Endothelial cell of umbilical vein (primary cell): ENCODE measurements at regions not wholly inside any gene's neighbourhood (a gene's known extent, or its start where the extent isn't known, plus 50 kb on each side); places are given as distances from the start of the nearest gene placed in this dataset.

Experiments used
- BruUV-seq: library from RNA; stranded (reverse); fragments of 400-500 nt; replicated peaks from 2 replicates; lab custom pipeline; 2021; lab: Mats Ljungman, UMichigan
- CTCF ChIA-PET: fragments of 300-600, 350-600 bp; sonication (Branson Sonifier 250); formaldehyde crosslinking; loops from one replicate; lab custom pipeline; 2021; ENCODE audit warnings: antibody characterized with exemption, inconsistent platforms; lab: Charles Lee
- POLR2A ChIA-PET: fragments of 300-600, 350-600 bp; sonication (Branson Sonifier 250); formaldehyde crosslinking; loops from one replicate; lab custom pipeline; 2021; ENCODE audit warnings: antibody characterized with exemption, inconsistent platforms; lab: Charles Lee
- DNase-seq: peaks from one replicate; pipeline ENCODE4 v3.0.0-alpha.2; 2011; ENCODE audit warnings: low read depth, low spot score
- FAIRE-seq: peaks from 2 replicates; lab custom pipeline; 2011; peaks lifted over from hg19 to GRCh38; lab: Jason Lieb, UNC
- H2AFZ ChIP-seq: 2 replicates; pipeline ENCODE4 v1.6.0; 2012; ENCODE audit warnings: low read depth, low read length, control low read depth, inconsistent platforms
- H3K27ac ChIP-seq: 2 replicates; pipeline ENCODE4 v1.5.1; 2011; ENCODE audit warnings: low read depth, mild to moderate bottlenecking, control low read depth, low read length, moderate library complexity; ENCODE audit not compliant: insufficient read depth
- H3K27me3 ChIP-seq, 2 experiments: 2 replicates each; pipeline versions ENCODE4 v1.6.0 to v1.6.1; 2011; ENCODE audit warnings: low read length in 2 of 2, mixed read lengths in 1 of 2; ENCODE audit not compliant: control insufficient read depth in 2 of 2, insufficient read depth in 2 of 2
- H3K36me3 ChIP-seq, 2 experiments: 2 replicates in 1 of 2; 3 replicates in 1 of 2; pipeline ENCODE4 v1.5.1; 2011; ENCODE audit warnings: low read length in 2 of 2, mild to moderate bottlenecking in 1 of 2, moderate library complexity in 1 of 2; ENCODE audit not compliant: control insufficient read depth in 2 of 2, insufficient read depth in 2 of 2; ENCODE audit errors: extremely low read depth in 1 of 2
- H3K4me1 ChIP-seq: 3 replicates; pipeline ENCODE4 v1.5.1; 2011; ENCODE audit warnings: mild to moderate bottlenecking, low read length; ENCODE audit not compliant: control insufficient read depth, insufficient read depth; ENCODE audit errors: extremely low read depth
- H3K4me2 ChIP-seq: 2 replicates; pipeline ENCODE4 v1.6.1; 2011; ENCODE audit warnings: low read length, control low read depth, mixed read lengths; ENCODE audit not compliant: insufficient read depth
- H3K4me3 ChIP-seq, 3 experiments: fragments of 200-600 bp in 1 of 3; sonication (generic), shearing (Covaris generic) in 1 of 3; replicated peaks in 1 of 3; 2 replicates each; pipeline ENCODE4 v1.5.1; 2011 to 2016; ENCODE audit warnings: control low read depth in 3 of 3, low read length in 3 of 3, mild to moderate bottlenecking in 2 of 3, inconsistent platforms in 1 of 3, low read depth in 1 of 3, moderate library complexity in 1 of 3; ENCODE audit not compliant: insufficient read depth in 1 of 3
- H3K79me2 ChIP-seq: 2 replicates; pipeline ENCODE4 v1.6.0; 2012; ENCODE audit warnings: low read length, inconsistent platforms; ENCODE audit not compliant: control insufficient read depth, insufficient read depth
- H3K9ac ChIP-seq: replicated peaks from 2 replicates; pipeline ENCODE3; 2011; ENCODE audit warnings: low read length, control low read depth; ENCODE audit not compliant: insufficient read depth; ENCODE audit errors: extremely low read depth
- H3K9me1 ChIP-seq: replicated peaks from 3 replicates; pipeline ENCODE4 v1.6.0; 2011; ENCODE audit warnings: mild to moderate bottlenecking, low read length; ENCODE audit not compliant: control insufficient read depth, insufficient read depth; ENCODE audit errors: extremely low read depth
- H3K9me3 ChIP-seq: replicated peaks from 2 replicates; pipeline ENCODE4 v1.5.1; 2012; ENCODE audit warnings: low read length, inconsistent platforms; ENCODE audit not compliant: control insufficient read depth, insufficient read depth
- H4K20me1 ChIP-seq: replicated peaks from 2 replicates; pipeline ENCODE3; 2011; ENCODE audit warnings: mild to moderate bottlenecking, low read length; ENCODE audit not compliant: control insufficient read depth, insufficient read depth; ENCODE audit errors: extremely low read depth
- EZH2 ChIP-seq: IDR thresholded peaks from 2 replicates; pipeline ENCODE4 v1.6.1; 2012; ENCODE audit warnings: borderline replicate concordance, low read depth, mild to moderate bottlenecking, moderate library complexity, low read length, inconsistent platforms; ENCODE audit not compliant: severe bottlenecking
- FOS ChIP-seq: IDR thresholded peaks from 2 replicates; pipeline ENCODE4 v1.6.1; 2011; ENCODE audit warnings: mild to moderate bottlenecking, low read length, moderate library complexity, borderline replicate concordance; ENCODE audit not compliant: insufficient read depth
- GATA2 ChIP-seq: IDR thresholded peaks from 2 replicates; pipeline ENCODE4 v1.7.0; 2011; ENCODE audit warnings: low read depth, mild to moderate bottlenecking, moderate library complexity, mixed read lengths, low read length; ENCODE audit not compliant: insufficient read length, insufficient read depth
- JUN ChIP-seq: IDR thresholded peaks from 2 replicates; pipeline ENCODE4 v1.6.1; 2011; ENCODE audit warnings: borderline replicate concordance, low read depth; ENCODE audit not compliant: insufficient read length, insufficient read depth
- MYC ChIP-seq: IDR thresholded peaks from one replicate; pipeline ENCODE4 v1.6.1; 2011; ENCODE audit warnings: mild to moderate bottlenecking, low read depth, low read length
- POLR2A ChIP-seq: IDR thresholded peaks from 2 replicates; pipeline ENCODE4 v1.6.1; 2012; ENCODE audit warnings: low read depth, mild to moderate bottlenecking, control low read depth, low read length
- POLR2AphosphoS5 ChIP-seq: IDR thresholded peaks from 2 replicates; pipeline ENCODE4 v1.6.1; 2012; ENCODE audit warnings: low read depth, mild to moderate bottlenecking, control low read depth, low read length, moderate library complexity; ENCODE audit not compliant: insufficient read depth
- dilution Hi-C: fragments of 300-500 bp; cut with MboI; formaldehyde crosslinking; loops from one replicate; pipeline ENCODE4 v1.15.0; 2019; ENCODE audit warnings: low sequenced_read_pairs; ENCODE audit not compliant: extremely low pct_ligation_motif_present
- intact Hi-C: fragments of 100-400 bp; cut with micrococcal nuclease; formaldehyde crosslinking; loops from one replicate; pipeline ENCODE4 v1.10.0; 2022
- TF ChIP-seq, protein P1 (sequence below): IDR thresholded peaks from 2 replicates; pipeline ENCODE4 v1.6.1; 2011; ENCODE audit not compliant: insufficient read depth, insufficient read length
- TF ChIP-seq, protein P2 (sequence below), 2 donors: IDR thresholded peaks; 1 replicate in 1 of 2; 2 replicates in 1 of 2; pipeline ENCODE4 v1.5.1; 2011; ENCODE audit warnings: low read length in 2 of 2, mild to moderate bottlenecking in 2 of 2, moderate library complexity in 2 of 2, control low read depth in 1 of 2, inconsistent platforms in 1 of 2, low read depth in 1 of 2; ENCODE audit not compliant: insufficient read depth in 1 of 2; ENCODE audit errors: extremely low read depth in 1 of 2

DNA sequence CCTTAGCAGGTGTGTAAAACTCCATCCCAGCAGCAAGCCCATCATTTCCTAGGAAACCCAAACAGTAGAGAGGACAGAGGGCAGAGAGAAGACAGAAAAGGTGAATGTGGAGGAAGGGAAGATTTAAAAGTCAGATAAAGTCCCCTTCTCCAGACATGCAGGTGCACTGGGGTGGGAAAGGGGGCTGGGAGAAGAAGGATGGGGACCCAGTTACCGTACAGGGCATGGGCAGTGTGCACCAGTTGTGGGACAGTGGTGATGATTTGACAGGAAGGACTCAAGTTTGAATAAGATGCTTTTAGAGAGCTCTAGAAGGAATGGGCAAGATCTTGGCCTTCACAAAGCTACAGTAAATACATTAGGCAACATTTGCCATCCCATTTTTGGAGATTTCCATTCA is 110.7 kb upstream of the PLXNA4 start:
- no peaks in the 10 kb centered on the region for H3K4me1 ChIP-seq
- FAIRE-seq (no peak), DNase-seq (no peak)
- H2AFZ ChIP-seq = no peak overlapping the region
- H3K9me1 ChIP-seq = no peaks in the 10 kb centered on the region
- POLR2A ChIA-PET = no interaction called here
- H3K27ac ChIP-seq = no peak overlapping the region
- H3K4me2 ChIP-seq = no peak overlapping the region
- TF ChIP-seq EZH2 (no peak), POLR2AphosphoS5 (no peak), GATA2 (no peak), FOS (no peak), JUN (no peak), MYC (no peak), POLR2A (no peak)
- TF ChIP-seq, protein P1, sequence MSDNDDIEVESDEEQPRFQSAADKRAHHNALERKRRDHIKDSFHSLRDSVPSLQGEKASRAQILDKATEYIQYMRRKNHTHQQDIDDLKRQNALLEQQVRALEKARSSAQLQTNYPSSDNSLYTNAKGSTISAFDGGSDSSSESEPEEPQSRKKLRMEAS = no peak
- TF ChIP-seq, protein P2, sequence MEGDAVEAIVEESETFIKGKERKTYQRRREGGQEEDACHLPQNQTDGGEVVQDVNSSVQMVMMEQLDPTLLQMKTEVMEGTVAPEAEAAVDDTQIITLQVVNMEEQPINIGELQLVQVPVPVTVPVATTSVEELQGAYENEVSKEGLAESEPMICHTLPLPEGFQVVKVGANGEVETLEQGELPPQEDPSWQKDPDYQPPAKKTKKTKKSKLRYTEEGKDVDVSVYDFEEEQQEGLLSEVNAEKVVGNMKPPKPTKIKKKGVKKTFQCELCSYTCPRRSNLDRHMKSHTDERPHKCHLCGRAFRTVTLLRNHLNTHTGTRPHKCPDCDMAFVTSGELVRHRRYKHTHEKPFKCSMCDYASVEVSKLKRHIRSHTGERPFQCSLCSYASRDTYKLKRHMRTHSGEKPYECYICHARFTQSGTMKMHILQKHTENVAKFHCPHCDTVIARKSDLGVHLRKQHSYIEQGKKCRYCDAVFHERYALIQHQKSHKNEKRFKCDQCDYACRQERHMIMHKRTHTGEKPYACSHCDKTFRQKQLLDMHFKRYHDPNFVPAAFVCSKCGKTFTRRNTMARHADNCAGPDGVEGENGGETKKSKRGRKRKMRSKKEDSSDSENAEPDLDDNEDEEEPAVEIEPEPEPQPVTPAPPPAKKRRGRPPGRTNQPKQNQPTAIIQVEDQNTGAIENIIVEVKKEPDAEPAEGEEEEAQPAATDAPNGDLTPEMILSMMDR (IDR thresholded peaks at IDR 0.05; ENCODE audit: extremely low read depth in 1 of 2, insufficient read depth in 1 of 2, low read depth in 1 of 2, low read length in 2 of 2) = no peak
- CTCF ChIA-PET = no interaction called here
- intact Hi-C loops (no loop called here), dilution Hi-C loops (no loop called here)
- peaks cover 0 to 8% of the 10 kb centered on the region in 2 experiments for H3K27me3 ChIP-seq
- BruUV-seq = no TSS peak
- H3K79me2 ChIP-seq = no peaks in the 10 kb centered on the region
- H3K4me3 ChIP-seq = no peak overlapping the region
- H3K9me3 ChIP-seq = no peaks in the 10 kb centered on the region
- no peak overlapping the region for H3K9ac ChIP-seq
- no peaks in the 10 kb centered on the region for H3K36me3 ChIP-seq
- H4K20me1 ChIP-seq = no peaks in the 10 kb centered on the region
